NCI-H446 treated with DMSO at 0.1 percent for 48 hours (cell line): ENCODE measurements at regions not wholly inside any gene's neighbourhood (a gene's known extent, or its start where the extent isn't known, plus 50 kb on each side); places are given as distances from the start of the nearest gene placed in this dataset.
A peak's percentile ranks its signal among the peaks of the same experiment; 100 is the strongest.
"Not testable (repeated sequence)": the region's sequence is repeated elsewhere in the genome, so short reads cannot be mapped to it uniquely, and the experiment has no call there.

Source experiments
- DNase-seq: peaks from one replicate; lab custom pipeline; 2025; lab: John Stamatoyannopoulos, UW

DNA sequence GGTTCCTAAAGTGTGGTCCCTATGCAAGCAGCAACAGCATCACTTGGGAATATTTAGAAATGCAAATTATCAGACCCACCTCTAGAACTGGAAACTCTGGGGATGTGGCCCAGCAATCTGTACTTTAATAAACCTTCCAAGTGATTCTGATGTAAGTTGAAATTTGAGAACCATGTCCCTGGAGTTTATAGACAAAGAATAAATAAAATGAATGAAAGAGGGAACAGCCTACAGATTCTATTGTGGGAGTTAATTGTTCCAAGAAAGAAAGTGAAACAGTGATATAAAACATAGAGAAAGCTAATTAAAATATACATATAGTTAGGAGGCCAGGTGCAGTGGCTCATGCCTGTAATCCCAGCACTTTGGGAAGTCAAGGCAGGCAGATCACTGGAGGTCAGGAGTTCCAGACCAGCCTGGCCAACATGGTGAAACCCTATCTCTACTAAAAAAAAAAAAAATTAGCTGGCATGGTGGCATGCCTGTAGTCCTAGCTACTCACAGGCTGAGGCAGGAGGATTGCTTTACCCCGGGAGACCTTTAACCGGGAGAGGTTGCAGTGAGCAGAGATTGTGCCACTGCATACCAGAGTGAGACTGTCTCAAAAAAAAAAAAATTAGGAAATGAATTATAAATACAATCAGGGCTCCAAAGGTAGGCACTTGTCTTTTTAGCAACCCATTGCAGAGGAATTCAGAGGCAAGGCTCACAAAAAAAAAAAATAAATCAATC is 507.5 kb downstream of the NAV3 start:
- no peak for DNase-seq

- no peak for DNase-seq
Observed at GRCh38 chr12:78340406-78340805, 509.7 kb downstream of the NAV3 start.

DNA sequence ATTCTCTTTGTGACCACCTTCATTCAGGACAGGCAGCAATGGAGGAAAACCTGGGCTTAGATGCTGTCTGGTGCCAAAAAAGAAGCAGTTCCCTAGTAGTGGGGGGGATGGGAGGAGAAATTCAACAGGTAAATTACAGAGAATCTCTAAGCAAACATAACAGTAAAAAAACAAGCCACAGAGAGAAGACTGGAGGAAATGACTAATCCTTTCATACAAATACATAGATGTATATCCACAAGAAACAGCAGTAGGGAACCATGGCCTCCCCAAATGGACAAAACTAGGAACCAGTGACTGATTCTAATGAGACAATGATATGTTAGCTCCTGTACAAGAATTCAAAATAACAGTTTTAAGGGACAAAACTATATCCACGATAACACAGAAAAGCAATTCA is 513.0 kb downstream of the NAV3 start:
- DNase-seq, result no peak

DNA sequence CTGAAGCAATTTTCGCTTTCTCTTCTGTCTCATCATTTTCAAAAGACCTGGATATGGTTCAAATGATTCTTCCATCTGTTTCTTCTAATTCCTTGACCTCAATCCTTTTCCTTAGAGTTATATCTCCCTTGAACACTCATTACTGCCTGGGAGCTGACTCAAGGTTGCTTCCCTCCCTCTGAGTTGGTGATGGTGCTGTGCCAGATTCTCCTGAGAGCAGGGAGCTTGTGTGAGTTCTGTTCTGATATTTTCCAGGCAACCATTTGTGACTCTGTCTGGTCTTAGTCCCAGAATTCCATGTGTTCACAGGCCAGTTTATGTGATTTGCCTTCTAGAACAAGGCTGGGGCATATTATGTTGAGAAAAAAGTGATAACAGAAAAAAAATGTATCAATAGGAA is 505.1 kb upstream of the SYT1 start:
- DNase-seq, result no peak

- DNase-seq, result no peak
Observed at GRCh38 chr12:78361683-78362082, 502.9 kb upstream of the SYT1 start.

DNA sequence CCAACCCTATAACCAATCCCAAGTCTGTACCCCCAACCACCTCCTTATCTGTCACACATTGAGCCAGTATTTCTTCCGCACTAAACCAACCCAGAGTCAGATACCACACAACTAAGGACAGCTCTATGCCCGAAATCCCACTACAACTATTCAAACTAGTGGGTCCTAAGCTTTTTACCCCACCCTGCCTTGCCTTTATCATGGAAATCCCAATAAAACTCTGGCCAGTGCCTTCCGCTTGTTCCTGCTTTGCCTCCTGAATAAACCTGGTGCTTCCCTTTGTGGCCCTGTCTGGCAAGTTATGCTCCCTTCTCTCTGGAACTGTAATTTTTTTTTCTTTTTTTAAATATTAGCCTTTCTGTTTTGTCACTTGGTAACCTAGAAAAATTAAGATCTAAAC is 493.3 kb upstream of the SYT1 start:
- DNase-seq, result no peak

GRCh38 chr12:78375461-78375860 is 489.1 kb upstream of the SYT1 start:
- DNase-seq, result no peak

DNA sequence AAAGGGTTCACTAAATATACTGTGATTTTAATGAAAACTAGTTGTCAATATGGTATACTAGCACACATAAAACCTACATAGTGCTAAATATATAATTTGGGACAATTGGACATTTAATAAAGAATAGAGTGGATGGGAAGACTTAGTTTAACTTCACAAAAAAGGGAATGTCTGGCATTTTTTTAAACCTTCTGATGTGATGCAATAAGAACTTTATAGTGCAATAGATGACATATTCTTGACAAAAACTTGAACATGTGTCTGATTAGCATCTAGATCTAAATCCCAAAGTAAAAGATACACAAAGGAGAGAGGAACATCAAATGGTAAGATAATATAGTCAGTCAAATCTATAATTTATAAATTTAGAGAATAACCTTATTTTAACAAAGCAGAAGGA is 488.3 kb upstream of the SYT1 start:
- DNase-seq, result no peak

DNA sequence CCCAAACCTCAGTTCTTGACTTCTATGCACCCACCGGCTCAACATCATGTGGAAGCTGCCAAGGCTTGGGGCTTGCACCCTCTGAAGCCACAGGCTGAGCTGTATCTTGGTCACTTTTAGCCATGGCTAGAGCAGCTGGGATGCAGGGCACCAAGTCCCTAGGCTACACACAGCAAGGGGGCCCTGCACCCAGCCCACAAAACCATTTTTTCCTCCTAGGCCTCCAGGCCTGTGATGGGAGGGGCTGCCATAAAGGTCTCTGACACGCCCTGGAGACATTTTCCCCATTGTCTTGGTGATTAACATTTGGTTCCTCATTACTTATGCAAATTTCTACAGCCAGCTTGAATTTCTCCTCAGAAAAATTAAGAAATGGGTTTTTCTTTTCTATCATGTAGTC is 485.5 kb upstream of the SYT1 start:
- not testable (repeated sequence) for DNase-seq

DNA sequence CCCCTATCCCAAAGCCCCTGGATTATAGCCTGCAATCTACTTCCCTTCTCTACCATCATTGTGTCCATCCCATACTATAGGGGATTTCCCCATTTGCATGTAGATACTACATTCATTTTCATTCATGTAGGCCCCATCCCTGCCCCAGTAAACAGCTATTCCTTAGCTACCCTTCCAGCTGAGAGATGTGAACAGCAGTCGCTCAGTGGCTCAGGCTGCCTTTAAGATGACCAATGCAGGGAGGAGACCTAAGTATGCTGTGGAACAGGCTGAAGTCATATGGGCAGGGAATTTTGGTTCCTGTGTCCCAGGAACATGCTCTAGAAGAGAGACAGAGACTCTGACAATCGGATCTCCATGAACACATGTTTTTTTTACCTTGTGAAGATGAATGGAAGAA is 481.2 kb upstream of the SYT1 start:
- DNase-seq, result no peak

GRCh38 chr12:78384541-78384940 is 480.0 kb upstream of the SYT1 start:
- no peak for DNase-seq

DNA sequence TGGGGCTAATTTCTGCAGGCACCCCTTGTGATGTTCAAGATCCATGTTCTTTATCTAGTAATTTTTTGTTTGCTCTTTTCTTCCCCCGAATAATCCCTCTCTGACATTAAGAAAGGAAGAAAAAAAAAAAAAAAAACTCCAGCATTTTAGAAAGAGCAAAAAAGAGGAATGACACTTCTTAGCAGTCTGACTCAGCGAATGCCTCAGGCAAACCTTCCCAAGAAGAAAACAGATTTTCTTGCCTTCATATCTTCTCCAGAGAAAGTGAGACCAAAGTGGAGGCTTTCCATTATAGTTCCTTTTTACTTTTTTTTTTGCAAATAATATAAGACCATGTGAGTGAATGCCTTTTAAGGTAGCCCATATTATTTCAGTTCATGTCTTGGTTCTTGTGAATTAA is 479.0 kb upstream of the SYT1 start:
- no peak for DNase-seq

DNA sequence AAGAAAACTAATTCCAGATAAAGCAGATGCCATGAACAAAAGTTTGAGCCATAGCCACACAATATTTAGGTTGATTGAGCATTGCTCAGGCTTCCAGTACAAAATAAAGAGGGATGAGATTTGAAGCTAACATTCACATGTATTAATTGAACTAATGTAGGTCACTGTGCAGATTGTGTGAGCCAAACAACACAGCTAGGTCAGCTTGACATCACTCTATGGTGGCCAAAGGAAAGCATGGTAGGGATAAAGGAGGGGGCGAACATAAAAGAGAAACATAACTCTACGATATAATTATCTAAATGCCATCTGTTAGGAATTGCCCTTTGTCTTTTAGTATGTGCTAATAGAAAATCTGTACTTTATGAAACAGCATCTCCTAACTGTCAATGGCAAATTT is 477.7 kb upstream of the SYT1 start:
- DNase-seq, result no peak

- DNase-seq, result no peak
Observed at GRCh38 chr12:78387721-78388120, 476.9 kb upstream of the SYT1 start.

GRCh38 chr12:78388461-78388860 is 476.1 kb upstream of the SYT1 start:
- DNase-seq, result no peak

DNA sequence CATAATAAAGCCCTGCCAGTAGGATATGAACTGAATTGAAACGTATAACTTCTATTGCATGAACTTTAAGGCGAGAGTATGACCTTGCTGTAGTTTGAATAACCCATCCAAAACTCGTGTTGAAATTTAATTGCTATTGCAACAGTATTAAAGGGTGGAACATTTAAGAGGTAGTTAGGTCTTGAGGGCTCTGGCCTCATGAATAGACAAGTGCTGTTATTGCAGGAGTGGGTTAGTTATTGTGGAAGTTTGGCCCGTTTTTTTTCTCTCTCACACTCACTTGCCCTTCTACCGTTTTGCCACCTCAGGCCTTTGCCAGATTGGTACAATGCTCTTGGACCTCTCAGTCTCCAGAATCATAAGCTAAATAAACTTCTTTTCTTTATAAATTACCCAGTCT is 473.7 kb upstream of the SYT1 start:
- DNase-seq, result no peak

GRCh38 chr12:78392918-78393317 is 471.7 kb upstream of the SYT1 start:
- DNase-seq, result peak; percentile 57

- no peak for DNase-seq
Observed at GRCh38 chr12:78395961-78396360, 468.6 kb upstream of the SYT1 start.

DNA sequence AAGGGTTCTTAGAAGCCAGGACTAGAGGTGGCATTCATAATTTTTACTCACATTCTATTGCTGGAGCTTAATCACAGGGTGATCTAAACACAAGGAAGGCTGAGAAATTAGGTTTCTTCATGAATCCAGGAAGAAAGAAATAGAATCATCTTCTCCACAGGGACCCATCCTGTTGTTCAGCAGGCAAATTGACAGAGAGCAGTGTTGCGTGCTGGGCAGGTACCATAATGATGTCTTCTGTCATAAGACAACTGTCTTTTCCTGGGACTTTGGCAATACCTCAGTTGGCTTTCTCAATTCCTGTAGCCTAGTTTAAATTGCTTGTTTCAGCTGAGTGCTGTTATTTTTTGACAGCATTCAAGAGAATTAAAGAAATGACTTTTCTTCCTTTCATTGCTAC is 468.0 kb upstream of the SYT1 start:
- DNase-seq, result no peak

DNA sequence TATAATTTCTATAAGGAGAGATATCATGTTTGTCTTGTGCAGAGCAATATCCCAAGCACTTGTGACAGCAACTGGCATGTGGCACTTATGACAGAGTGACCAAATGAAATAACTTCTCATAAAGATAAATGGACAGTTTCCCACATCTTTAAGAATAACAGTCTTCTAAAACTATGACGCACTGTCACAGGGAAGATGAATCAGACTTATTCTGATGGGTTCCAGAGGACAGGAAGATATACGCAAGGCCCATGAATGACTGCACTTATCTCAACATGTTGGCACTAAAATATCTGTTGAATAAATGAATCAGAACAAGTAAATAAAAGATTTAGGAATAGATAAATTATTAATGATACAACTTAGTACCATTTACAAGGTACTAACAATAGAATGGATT is 465.8 kb upstream of the SYT1 start:
- DNase-seq, result no peak

GRCh38 chr12:78402366-78403134 is 462.0 kb upstream of the SYT1 start:
- DNase-seq, result no peak

DNA sequence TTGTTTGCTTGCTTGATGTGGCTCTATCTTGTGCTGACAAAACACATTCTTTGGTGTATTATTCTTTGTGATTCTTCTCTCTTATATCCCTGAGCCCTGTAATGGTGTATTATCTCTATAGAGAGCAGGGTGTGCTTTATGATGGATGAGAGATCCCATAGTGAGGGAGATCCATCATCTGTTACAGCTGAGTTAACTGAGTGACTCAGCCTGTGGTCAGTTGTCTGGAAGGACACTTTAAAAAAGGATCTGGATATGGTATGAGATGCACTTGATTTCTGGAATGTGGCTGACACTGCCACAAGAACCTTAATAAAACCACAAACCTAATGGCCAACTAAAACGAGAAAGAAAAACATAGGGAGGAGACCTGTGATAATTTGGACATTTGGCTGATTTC is 461.4 kb upstream of the SYT1 start:
- no peak for DNase-seq

- DNase-seq, result no peak
Observed at GRCh38 chr12:78403681-78404080, 460.9 kb upstream of the SYT1 start.

DNA sequence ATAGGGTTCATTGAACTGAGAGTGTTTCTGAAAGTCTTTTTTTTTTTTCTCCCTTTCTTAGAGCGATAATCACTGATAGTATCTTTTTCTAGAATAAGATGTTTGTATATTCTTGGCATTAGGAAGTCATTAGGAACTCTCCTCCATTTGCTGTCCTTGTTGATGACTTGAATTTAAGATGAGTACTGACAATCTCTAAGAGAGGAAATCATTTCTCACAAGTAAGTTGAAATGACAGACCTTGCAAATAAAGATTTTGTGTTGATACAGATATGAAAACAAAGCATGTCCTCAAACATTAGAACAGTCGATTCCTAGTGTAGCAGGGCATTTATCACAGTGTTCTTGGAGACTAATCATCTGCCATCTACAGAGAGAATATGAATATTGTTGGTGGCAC is 458.4 kb upstream of the SYT1 start:
- DNase-seq, result no peak
